Tibial nerve (tissue), 4 donors: ENCODE measurements at regions not wholly inside any gene's neighbourhood (a gene's known extent, or its start where the extent isn't known, plus 50 kb on each side); places are given as distances from the start of the nearest gene placed in this dataset.

ENCODE experiments used
- DNase-seq, 2 donors: peaks; one replicate each; pipeline ENCODE4 v3.0.0-alpha.2; 2019; ENCODE audit warnings: low spot score in 2 of 2
- H3K27ac ChIP-seq, 4 donors: fragments of 200-600 bp; sonication (generic) in 3 of 4; one replicate each; pipeline ENCODE4 v1.5.1; 2017 to 2019; ENCODE audit warnings: mild to moderate bottlenecking in 1 of 4
- H3K27me3 ChIP-seq, 2 donors: fragments of 200-600 bp; sonication (generic) in 1 of 2; one replicate each; pipeline versions ENCODE4 v1.5.1 to v1.6.0; 2017 to 2019
- H3K36me3 ChIP-seq, 3 donors: fragments of 200-600 bp; sonication (generic); one replicate each; pipeline ENCODE4 v1.5.1; 2018 to 2019
- H3K4me1 ChIP-seq, 4 donors: fragments of 200-600 bp; sonication (generic) in 3 of 4; one replicate each; pipeline ENCODE4 v1.5.1; 2017 to 2019
- H3K4me3 ChIP-seq, 4 donors: fragments of 200-600 bp; sonication (generic) in 3 of 4; one replicate each; pipeline ENCODE4 v1.5.1; 2017 to 2019; ENCODE audit warnings: mild to moderate bottlenecking in 1 of 4, moderate library complexity in 1 of 4
- H3K9me3 ChIP-seq, 4 donors: fragments of 200-600 bp; sonication (generic) in 3 of 4; one replicate each; pipeline ENCODE4 v1.5.1; 2017 to 2019
- EP300 ChIP-seq, 2 donors: sonication (generic); formaldehyde crosslinking; IDR thresholded peaks; one replicate each; pipeline ENCODE4 v1.6.1; 2017; ENCODE audit warnings: antibody characterized with exemption in 2 of 2, mild to moderate bottlenecking in 1 of 2
- POLR2A ChIP-seq, 2 donors: fragments of 450-650 bp; IDR thresholded peaks; one replicate each; pipeline ENCODE4 v1.6.1; 2017; ENCODE audit warnings: antibody characterized with exemption in 2 of 2, mild to moderate bottlenecking in 2 of 2, moderate library complexity in 2 of 2
- WGBS, 2 donors: methylation state at CpG; one replicate each; pipeline ENCODE4 v1.1.5; 2018; 5-methylcytosine and 5-hydroxymethylcytosine counted together
- TF ChIP-seq, protein P1 (sequence below), 5 experiments: fragments of 200-600 bp in 3 of 5; fragments of 450-650 bp in 2 of 5; sonication (generic) in 3 of 5; IDR thresholded peaks; one replicate each; pipeline ENCODE4 v1.5.1; 2016 to 2019; ENCODE audit warnings: antibody characterized with exemption in 5 of 5, mild to moderate bottlenecking in 3 of 5, moderate library complexity in 2 of 5

- H3K9me3 ChIP-seq = no peaks in the 10 kb centered on the region
- TF ChIP-seq POLR2A (IDR thresholded peaks at IDR 0.05) (no peak), EP300 (IDR thresholded peaks at IDR 0.05) (no peak)
- TF ChIP-seq, protein P1, sequence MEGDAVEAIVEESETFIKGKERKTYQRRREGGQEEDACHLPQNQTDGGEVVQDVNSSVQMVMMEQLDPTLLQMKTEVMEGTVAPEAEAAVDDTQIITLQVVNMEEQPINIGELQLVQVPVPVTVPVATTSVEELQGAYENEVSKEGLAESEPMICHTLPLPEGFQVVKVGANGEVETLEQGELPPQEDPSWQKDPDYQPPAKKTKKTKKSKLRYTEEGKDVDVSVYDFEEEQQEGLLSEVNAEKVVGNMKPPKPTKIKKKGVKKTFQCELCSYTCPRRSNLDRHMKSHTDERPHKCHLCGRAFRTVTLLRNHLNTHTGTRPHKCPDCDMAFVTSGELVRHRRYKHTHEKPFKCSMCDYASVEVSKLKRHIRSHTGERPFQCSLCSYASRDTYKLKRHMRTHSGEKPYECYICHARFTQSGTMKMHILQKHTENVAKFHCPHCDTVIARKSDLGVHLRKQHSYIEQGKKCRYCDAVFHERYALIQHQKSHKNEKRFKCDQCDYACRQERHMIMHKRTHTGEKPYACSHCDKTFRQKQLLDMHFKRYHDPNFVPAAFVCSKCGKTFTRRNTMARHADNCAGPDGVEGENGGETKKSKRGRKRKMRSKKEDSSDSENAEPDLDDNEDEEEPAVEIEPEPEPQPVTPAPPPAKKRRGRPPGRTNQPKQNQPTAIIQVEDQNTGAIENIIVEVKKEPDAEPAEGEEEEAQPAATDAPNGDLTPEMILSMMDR (IDR thresholded peaks at IDR 0.05) = no peak
- no peaks in the 10 kb centered on the region for H3K4me1 ChIP-seq
- H3K27me3 ChIP-seq = no peaks in the 10 kb centered on the region
- no peak overlapping the region for H3K4me3 ChIP-seq
- WGBS, 2 donors = 83 to 87% methylated on average over 2 of the region's 2 CpGs
- H3K36me3 ChIP-seq = no peaks in the 10 kb centered on the region
- no peak for DNase-seq
- H3K27ac ChIP-seq = no peak overlapping the region
Measured at GRCh38 chr7:31398815-31399214, 58.3 kb upstream of the NEUROD6 start.

DNA sequence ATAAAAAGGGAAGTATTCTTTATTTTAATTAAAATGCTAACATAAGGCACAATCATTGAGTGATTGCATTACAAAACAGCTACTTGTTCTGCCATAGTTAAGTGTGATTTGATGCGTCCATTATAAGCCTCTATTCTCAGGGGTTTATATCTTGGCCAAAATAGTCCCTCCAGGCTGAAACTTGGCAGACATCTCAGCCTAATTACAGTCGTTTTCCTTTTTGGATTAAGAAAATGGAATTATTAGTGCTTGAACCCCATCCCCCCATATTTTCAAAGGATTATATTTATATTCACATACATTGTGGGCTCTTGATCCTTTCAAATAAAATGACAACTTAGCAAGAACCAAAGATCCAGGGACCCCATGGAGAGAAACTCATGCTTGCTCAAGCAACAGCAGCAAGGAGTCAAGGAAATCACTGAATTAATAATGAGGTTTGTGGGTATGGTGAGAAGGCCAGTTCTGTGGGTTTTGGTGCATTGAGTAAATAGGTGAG, 66.7 kb upstream of the NEUROD6 start:
- H3K4me1 ChIP-seq = no peaks in the 10 kb centered on the region
- no peak overlapping the region for H3K4me3 ChIP-seq
- H3K36me3 ChIP-seq = no peaks in the 10 kb centered on the region
- 30 to 31% methylated on average over 2 of the region's 2 CpGs for WGBS, 2 donors
- DNase-seq = no peak
- no peak for TF ChIP-seq EP300 (IDR thresholded peaks at IDR 0.05)
- no peak for TF ChIP-seq POLR2A (IDR thresholded peaks at IDR 0.05)
- TF ChIP-seq, protein P1 (IDR thresholded peaks at IDR 0.05) = no peak
- H3K27me3 ChIP-seq = no peaks in the 10 kb centered on the region
- no peaks in the 10 kb centered on the region for H3K9me3 ChIP-seq
- H3K27ac ChIP-seq = no peak overlapping the region

DNA sequence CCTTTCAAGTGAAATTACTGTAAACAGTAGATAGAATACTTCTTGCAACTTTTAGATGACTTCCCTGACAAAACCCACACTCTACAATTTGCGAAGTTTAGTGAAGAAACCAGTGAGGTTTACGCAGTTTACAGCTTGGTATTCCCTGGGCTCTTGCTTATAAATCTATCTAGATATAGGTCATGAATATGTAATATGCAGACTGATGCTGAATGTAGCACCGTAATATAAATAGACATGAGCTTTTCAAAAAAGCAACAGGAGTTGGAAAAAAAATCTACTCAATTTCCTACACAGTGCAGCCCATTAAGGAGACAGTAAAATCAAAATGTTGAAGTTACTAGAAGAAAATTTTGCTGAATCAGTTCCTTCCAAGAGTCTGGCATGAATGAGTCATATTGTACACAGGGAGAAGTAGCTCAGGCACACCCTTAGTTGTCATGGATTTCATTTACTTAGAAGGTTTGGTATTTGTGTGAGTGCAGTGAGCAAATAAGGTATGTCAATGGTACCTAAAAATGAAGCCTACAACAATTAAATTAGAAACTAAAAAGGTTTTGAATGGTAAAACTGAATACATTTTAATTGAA, 67.7 kb upstream of the NEUROD6 start:
- WGBS, 2 donors = 62 to 74% methylated on average over 3 of the region's 3 CpGs

GRCh38 chr7:31410265-31410664, 69.7 kb upstream of the NEUROD6 start:
- TF ChIP-seq EP300 (IDR thresholded peaks at IDR 0.05) (no peak), POLR2A (IDR thresholded peaks at IDR 0.05) (no peak)
- TF ChIP-seq, protein P1 (IDR thresholded peaks at IDR 0.05) = no peak
- 88 to 89% methylated on average over 2 of the region's 2 CpGs for WGBS, 2 donors
- Histone ChIP-seq H3K27ac (no peak overlapping the region), H3K4me1 (no peaks in the 10 kb centered on the region), H3K36me3 (no peaks in the 10 kb centered on the region), H3K4me3 (no peak overlapping the region), H3K9me3 (no peaks in the 10 kb centered on the region), H3K27me3 (no peaks in the 10 kb centered on the region)
- no peak for DNase-seq

More for the DNA sequence above, 67.7 kb upstream of the NEUROD6 start:
- TF ChIP-seq POLR2A (IDR thresholded peaks at IDR 0.05) (no peak), EP300 (IDR thresholded peaks at IDR 0.05) (no peak)
- TF ChIP-seq, protein P1 (IDR thresholded peaks at IDR 0.05) = no peak
- Histone ChIP-seq H3K4me3 (no peak overlapping the region), H3K4me1 (no peaks in the 10 kb centered on the region), H3K27ac (no peak overlapping the region), H3K27me3 (no peaks in the 10 kb centered on the region), H3K36me3 (no peaks in the 10 kb centered on the region), H3K9me3 (no peaks in the 10 kb centered on the region)
- no peak for DNase-seq

DNA sequence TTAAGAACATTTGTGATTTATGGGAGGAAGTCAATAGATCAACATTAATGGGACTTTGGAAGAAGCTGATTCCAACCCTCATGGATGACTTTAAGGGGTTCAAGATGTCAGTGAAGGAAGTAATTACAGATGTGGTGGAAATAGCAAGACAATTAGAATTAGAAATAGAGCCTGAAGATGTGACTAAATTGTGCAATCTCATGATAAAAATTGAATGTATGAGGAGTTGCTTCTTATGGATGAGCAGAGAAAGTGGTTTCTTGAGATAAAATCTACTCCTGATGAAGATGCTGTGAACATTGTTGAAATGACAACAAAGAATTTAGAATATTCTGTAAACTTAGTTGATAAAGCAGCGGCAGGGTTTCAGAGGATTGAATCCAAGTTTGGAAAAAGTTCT, 70.9 kb upstream of the NEUROD6 start:
- TF ChIP-seq EP300 (IDR thresholded peaks at IDR 0.05) = no peak
- Histone ChIP-seq H3K9me3 (no peaks in the 10 kb centered on the region), H3K27ac (no peak overlapping the region), H3K4me1 (no peaks in the 10 kb centered on the region), H3K36me3 (no peaks in the 10 kb centered on the region), H3K4me3 (no peak overlapping the region), H3K27me3 (no peaks in the 10 kb centered on the region)
- DNase-seq = no peak
- 88 to 93% methylated on average over 1 of the region's 1 CpG for WGBS, 2 donors
